ENCODE measurements at regions not wholly inside any gene's neighbourhood (a gene's known extent, or its start where the extent isn't known, plus 50 kb on each side); places are given as distances from the start of the nearest gene placed in this dataset.
"Not testable (repeated sequence)": the region's sequence is repeated elsewhere in the genome, so short reads cannot be mapped to it uniquely, and the experiment has no call there.

- H3K4me1 ChIP-seq (ENCODE audit: insufficient read depth, low read length) = no peaks in the 10 kb centered on the region
- H3K36me3 ChIP-seq (ENCODE audit: insufficient read depth, low read depth, low read length) = peaks cover 24% of the 10 kb centered on the region
- H3K4me3 ChIP-seq (ENCODE audit: low read length) = no peak overlapping the region
- H3K27me3 ChIP-seq (ENCODE audit: insufficient read depth, low read length) = no peaks in the 10 kb centered on the region
- H3K27ac ChIP-seq (ENCODE audit: low read length) = no peak overlapping the region
- no peak overlapping the region for H3K9ac ChIP-seq (ENCODE audit: low read depth, low read length)
- H3K9me3 ChIP-seq (ENCODE audit: insufficient read depth, low read depth, low read length) = no peaks in the 10 kb centered on the region
These were observed 139.5 kb upstream of the XIST start for GRCh38 chrX:73992019-73992418.

- Histone ChIP-seq H3K27me3 (ENCODE audit: insufficient read depth, low read length) (no peaks in the 10 kb centered on the region), H3K36me3 (ENCODE audit: insufficient read depth, low read depth, low read length) (0 out of 2 replicates have a peak, but pooled peaks cover 4% of the 10 kb centered on the region), H3K9ac (ENCODE audit: low read depth, low read length) (no peak overlapping the region), H3K27ac (ENCODE audit: low read length) (no peak overlapping the region), H3K4me3 (ENCODE audit: low read length) (no peak overlapping the region), H3K9me3 (ENCODE audit: insufficient read depth, low read depth, low read length) (no peaks in the 10 kb centered on the region), H3K4me1 (ENCODE audit: insufficient read depth, low read length) (no peaks in the 10 kb centered on the region)
These were observed 134.7 kb upstream of the XIST start for GRCh38 chrX:73987166-73987565.

GRCh38 chrX:73979551-73980131 is 127.1 kb upstream of the XIST start:
- H3K9me3 ChIP-seq (ENCODE audit: insufficient read depth, low read depth, low read length) = no peaks in the 10 kb centered on the region
- H3K4me1 ChIP-seq (ENCODE audit: insufficient read depth, low read length) = peaks cover 15% of the 10 kb centered on the region; the same call in 1 of the 2 replicates
- H3K27me3 ChIP-seq (ENCODE audit: insufficient read depth, low read length) = no peaks in the 10 kb centered on the region
- no peaks in the 10 kb centered on the region for H3K36me3 ChIP-seq (ENCODE audit: insufficient read depth, low read depth, low read length)
- no peak overlapping the region; the same call in 1 of the 2 replicates for H3K4me3 ChIP-seq (ENCODE audit: low read length)
- no peak overlapping the region for H3K9ac ChIP-seq (ENCODE audit: low read depth, low read length)
- no peak overlapping the region for H3K27ac ChIP-seq (ENCODE audit: low read length)

- Histone ChIP-seq H3K4me1 (ENCODE audit: insufficient read depth, low read length) (peaks cover 15% of the 10 kb centered on the region; the same call in 1 of the 2 replicates), H3K4me3 (ENCODE audit: low read length) (peak overlapping the region; percentile 26; the same call in 1 of the 2 replicates), H3K27me3 (ENCODE audit: insufficient read depth, low read length) (no peaks in the 10 kb centered on the region), H3K36me3 (ENCODE audit: insufficient read depth, low read depth, low read length) (no peaks in the 10 kb centered on the region), H3K9ac (ENCODE audit: low read depth, low read length) (peak overlapping the region; percentile 23; the same call in 1 of the 2 replicates), H3K9me3 (ENCODE audit: insufficient read depth, low read depth, low read length) (no peaks in the 10 kb centered on the region), H3K27ac (ENCODE audit: low read length) (peak overlapping the region; percentile 77)
These were observed 125.1 kb upstream of the XIST start for GRCh38 chrX:73977542-73978169.

- not testable (repeated sequence) for H3K36me3 ChIP-seq (ENCODE audit: insufficient read depth, low read depth, low read length); H3K4me3 ChIP-seq (ENCODE audit: low read length); H3K27ac ChIP-seq (ENCODE audit: low read length); H3K9me3 ChIP-seq (ENCODE audit: insufficient read depth, low read depth, low read length); H3K9ac ChIP-seq (ENCODE audit: low read depth, low read length); H3K27me3 ChIP-seq (ENCODE audit: insufficient read depth, low read length)
- peaks cover 11% of the 10 kb centered on the region; the same call in 1 of the 2 replicates for H3K4me1 ChIP-seq (ENCODE audit: insufficient read depth, low read length)
These were observed 114.9 kb upstream of the XIST start for GRCh38 chrX:73967461-73967860.

GRCh38 chrX:73965833-73966232 is 113.3 kb upstream of the XIST start:
- Histone ChIP-seq H3K9me3 (ENCODE audit: insufficient read depth, low read depth, low read length) (no peaks in the 10 kb centered on the region), H3K27me3 (ENCODE audit: insufficient read depth, low read length) (no peaks in the 10 kb centered on the region), H3K27ac (ENCODE audit: low read length) (no peak overlapping the region), H3K4me1 (ENCODE audit: insufficient read depth, low read length) (peaks cover 11% of the 10 kb centered on the region; the same call in 1 of the 2 replicates), H3K9ac (ENCODE audit: low read depth, low read length) (peak overlapping the region; percentile 33), H3K36me3 (ENCODE audit: insufficient read depth, low read depth, low read length) (peaks cover 4% of the 10 kb centered on the region; the same call in 1 of the 2 replicates), H3K4me3 (ENCODE audit: low read length) (peak overlapping the region; percentile 52)

- no peak overlapping the region for H3K9ac ChIP-seq (ENCODE audit: low read depth, low read length)
- no peak overlapping the region for H3K27ac ChIP-seq (ENCODE audit: low read length)
- no peaks in the 10 kb centered on the region for H3K9me3 ChIP-seq (ENCODE audit: insufficient read depth, low read depth, low read length)
- peaks cover 11% of the 10 kb centered on the region; the same call in 1 of the 2 replicates for H3K4me1 ChIP-seq (ENCODE audit: insufficient read depth, low read length)
- no peaks in the 10 kb centered on the region for H3K27me3 ChIP-seq (ENCODE audit: insufficient read depth, low read length)
- no peak overlapping the region for H3K4me3 ChIP-seq (ENCODE audit: low read length)
- peaks cover 4% of the 10 kb centered on the region; the same call in 1 of the 2 replicates for H3K36me3 ChIP-seq (ENCODE audit: insufficient read depth, low read depth, low read length)
These were observed 112.1 kb upstream of the XIST start for GRCh38 chrX:73964579-73964978.

GRCh38 chrX:73963682-73964081 is 111.2 kb upstream of the XIST start:
- no peak overlapping the region for H3K9ac ChIP-seq (ENCODE audit: low read depth, low read length)
- H3K9me3 ChIP-seq (ENCODE audit: insufficient read depth, low read depth, low read length) = no peaks in the 10 kb centered on the region
- peaks cover 11% of the 10 kb centered on the region; the same call in 1 of the 2 replicates for H3K4me1 ChIP-seq (ENCODE audit: insufficient read depth, low read length)
- H3K4me3 ChIP-seq (ENCODE audit: low read length) = no peak overlapping the region
- peaks cover 4% of the 10 kb centered on the region for H3K36me3 ChIP-seq (ENCODE audit: insufficient read depth, low read depth, low read length)
- H3K27me3 ChIP-seq (ENCODE audit: insufficient read depth, low read length) = no peaks in the 10 kb centered on the region
- H3K27ac ChIP-seq (ENCODE audit: low read length) = no peak overlapping the region

GRCh38 chrX:73962948-73963347 is 110.4 kb upstream of the XIST start:
- H3K9ac ChIP-seq (ENCODE audit: low read depth, low read length) = no peak overlapping the region
- H3K4me1 ChIP-seq (ENCODE audit: insufficient read depth, low read length) = peaks cover 11% of the 10 kb centered on the region; the same call in 1 of the 2 replicates
- peak overlapping the region; percentile 36 for H3K27ac ChIP-seq (ENCODE audit: low read length)
- H3K27me3 ChIP-seq (ENCODE audit: insufficient read depth, low read length) = no peaks in the 10 kb centered on the region
- H3K36me3 ChIP-seq (ENCODE audit: insufficient read depth, low read depth, low read length) = peaks cover 4% of the 10 kb centered on the region
- no peak overlapping the region for H3K4me3 ChIP-seq (ENCODE audit: low read length)
- H3K9me3 ChIP-seq (ENCODE audit: insufficient read depth, low read depth, low read length) = no peaks in the 10 kb centered on the region

- H3K9ac ChIP-seq (ENCODE audit: low read depth, low read length); H3K4me3 ChIP-seq (ENCODE audit: low read length); H3K27ac ChIP-seq (ENCODE audit: low read length); H3K9me3 ChIP-seq (ENCODE audit: insufficient read depth, low read depth, low read length); H3K36me3 ChIP-seq (ENCODE audit: insufficient read depth, low read depth, low read length); H3K27me3 ChIP-seq (ENCODE audit: insufficient read depth, low read length): not testable (repeated sequence)
- peaks cover 11% of the 10 kb centered on the region; the same call in 1 of the 2 replicates for H3K4me1 ChIP-seq (ENCODE audit: insufficient read depth, low read length)
These were observed 109.4 kb upstream of the XIST start for GRCh38 chrX:73961867-73962266.

GRCh38 chrX:73944563-73944908 is 92.0 kb upstream of the XIST start:
- peak overlapping the region; percentile 98 for H3K9ac ChIP-seq (ENCODE audit: low read depth, low read length)

More at GRCh38 chrX:73944563-73944908, 92.0 kb upstream of the XIST start:
- no peaks in the 10 kb centered on the region for H3K4me1 ChIP-seq (ENCODE audit: insufficient read depth, low read length)
- H3K27me3 ChIP-seq (ENCODE audit: insufficient read depth, low read length) = no peaks in the 10 kb centered on the region
- peaks cover 29% of the 10 kb centered on the region for H3K36me3 ChIP-seq (ENCODE audit: insufficient read depth, low read depth, low read length)
- peak overlapping the region; percentile 94 for H3K4me3 ChIP-seq (ENCODE audit: low read length)
- H3K27ac ChIP-seq (ENCODE audit: low read length) = peak overlapping the region; percentile 92
- no peaks in the 10 kb centered on the region for H3K9me3 ChIP-seq (ENCODE audit: insufficient read depth, low read depth, low read length)
